ENCODE measurements at regions not wholly inside any gene's neighbourhood (a gene's known extent, or its start where the extent isn't known, plus 50 kb on each side); places are given as distances from the start of the nearest gene placed in this dataset.
"Not testable (repeated sequence)": the region's sequence is repeated elsewhere in the genome, so short reads cannot be mapped to it uniquely, and the experiment has no call there.

DNA sequence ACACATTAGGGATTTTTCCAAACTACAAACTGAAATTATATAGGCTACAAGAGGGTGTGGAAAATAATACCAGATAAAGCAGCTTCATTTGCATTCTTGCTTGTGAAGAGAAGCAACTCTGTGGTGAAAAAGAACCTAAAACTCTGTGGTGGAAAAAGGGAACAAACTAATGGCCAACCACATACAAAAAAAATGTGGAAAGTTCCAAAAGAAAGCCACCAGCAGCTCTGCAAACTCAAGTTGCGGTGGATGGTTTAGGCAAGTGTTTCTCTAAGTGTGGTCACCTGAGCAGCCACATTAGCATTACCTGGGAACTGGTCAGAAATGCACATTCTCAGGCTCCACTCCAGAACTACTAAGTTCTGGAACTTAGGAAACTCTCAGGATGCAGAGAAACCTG lies 586.4 kb downstream of the ACTL7B start:
- CTCF ChIA-PET, result no interaction called here
- no peaks in the 10 kb centered on the region for H3K27me3 Mint-ChIP-seq

DNA sequence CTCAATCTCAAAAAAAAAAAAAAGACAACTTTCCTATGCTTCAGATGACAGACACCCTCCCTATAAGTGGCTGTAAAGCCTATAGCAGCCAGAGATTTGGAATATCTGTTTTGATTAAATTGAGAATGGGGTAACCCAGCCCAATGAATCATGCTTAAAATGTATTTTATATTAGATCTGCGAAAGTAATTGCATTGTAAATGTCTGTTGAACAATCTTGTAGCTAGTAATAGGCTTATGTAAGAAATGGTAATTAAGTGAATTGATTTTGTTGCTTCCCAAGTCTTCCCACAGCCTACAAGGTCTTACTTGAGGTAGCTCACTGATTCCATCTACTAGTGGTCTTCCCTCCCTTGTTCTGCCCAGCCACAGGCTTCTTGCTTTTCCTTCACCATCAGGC lies 590.7 kb downstream of the ACTL7B start:
- Mint-ChIP-seq H3K4me1 (no peaks in the 10 kb centered on the region), H3K27me3 (no peaks in the 10 kb centered on the region), H3K4me3 (no peak overlapping the region), H3K9me3 (ENCODE audit: low read depth) (no peaks in the 10 kb centered on the region), H3K36me3 (no peaks in the 10 kb centered on the region), H3K27ac (no peak overlapping the region)
- no peak for DNase-seq
- ATAC-seq, result no peak
- CTCF ChIA-PET, result no interaction called here

More for the DNA sequence above, 586.4 kb downstream of the ACTL7B start:
- Mint-ChIP-seq H3K4me3 (no peak overlapping the region), H3K9me3 (ENCODE audit: low read depth) (peaks cover under 1% of the 10 kb centered on the region), H3K27ac (no peak overlapping the region), H3K4me1 (no peaks in the 10 kb centered on the region), H3K36me3 (no peaks in the 10 kb centered on the region)
- ATAC-seq (no peak), DNase-seq (no peak)

DNA sequence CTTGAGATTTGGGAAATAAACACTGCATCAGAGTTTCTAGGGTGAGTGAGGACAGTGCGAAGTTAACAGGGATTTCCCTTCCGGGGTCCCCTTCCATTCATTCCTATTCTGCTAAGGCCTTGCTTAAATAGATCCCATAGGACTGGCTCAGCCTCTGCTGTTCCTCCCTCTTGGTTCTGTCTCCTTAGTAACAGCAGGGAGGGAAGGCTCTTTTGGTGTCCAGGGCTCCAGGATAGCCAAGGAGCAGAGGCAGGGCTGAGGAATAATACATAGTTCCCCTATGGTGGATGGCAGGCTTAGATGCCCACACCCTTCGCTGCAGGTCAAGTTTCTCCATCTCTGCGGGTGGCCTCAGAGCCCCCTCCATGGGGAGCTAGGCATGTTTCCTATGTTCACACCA lies 591.7 kb downstream of the ACTL7B start:
- Mint-ChIP-seq H3K27ac (no peak overlapping the region), H3K36me3 (no peaks in the 10 kb centered on the region), H3K9me3 (ENCODE audit: low read depth) (no peaks in the 10 kb centered on the region), H3K27me3 (no peaks in the 10 kb centered on the region), H3K4me3 (no peak overlapping the region), H3K4me1 (no peaks in the 10 kb centered on the region)
- no peak for DNase-seq
- no peak for ATAC-seq
- CTCF ChIA-PET, result no interaction called here

DNA sequence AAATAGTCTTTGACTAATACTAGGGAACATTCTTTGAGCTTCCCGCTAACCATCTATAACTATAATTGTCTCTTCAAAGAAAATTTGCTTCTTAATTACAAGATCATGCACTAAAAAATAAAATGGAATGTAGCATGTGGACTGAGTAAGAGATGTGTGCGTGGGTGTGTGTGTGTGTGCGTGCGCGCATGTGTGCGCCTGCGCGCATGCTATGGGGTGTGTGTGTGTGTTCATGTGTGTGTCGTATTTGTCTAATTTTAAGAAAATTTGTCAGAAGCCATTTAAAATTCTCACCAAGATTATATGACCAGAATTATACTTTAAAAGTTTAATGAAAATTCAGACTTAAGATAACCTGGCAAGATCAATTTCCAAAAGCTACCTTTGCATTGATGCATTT lies 593.0 kb downstream of the ACTL7B start:
- Mint-ChIP-seq H3K4me1 (no peaks in the 10 kb centered on the region), H3K9me3 (ENCODE audit: low read depth) (no peaks in the 10 kb centered on the region), H3K27ac (no peak overlapping the region), H3K4me3 (no peak overlapping the region), H3K36me3 (no peaks in the 10 kb centered on the region), H3K27me3 (no peaks in the 10 kb centered on the region)
- no peak for DNase-seq
- CTCF ChIA-PET, result no interaction called here
- no peak for ATAC-seq

DNA sequence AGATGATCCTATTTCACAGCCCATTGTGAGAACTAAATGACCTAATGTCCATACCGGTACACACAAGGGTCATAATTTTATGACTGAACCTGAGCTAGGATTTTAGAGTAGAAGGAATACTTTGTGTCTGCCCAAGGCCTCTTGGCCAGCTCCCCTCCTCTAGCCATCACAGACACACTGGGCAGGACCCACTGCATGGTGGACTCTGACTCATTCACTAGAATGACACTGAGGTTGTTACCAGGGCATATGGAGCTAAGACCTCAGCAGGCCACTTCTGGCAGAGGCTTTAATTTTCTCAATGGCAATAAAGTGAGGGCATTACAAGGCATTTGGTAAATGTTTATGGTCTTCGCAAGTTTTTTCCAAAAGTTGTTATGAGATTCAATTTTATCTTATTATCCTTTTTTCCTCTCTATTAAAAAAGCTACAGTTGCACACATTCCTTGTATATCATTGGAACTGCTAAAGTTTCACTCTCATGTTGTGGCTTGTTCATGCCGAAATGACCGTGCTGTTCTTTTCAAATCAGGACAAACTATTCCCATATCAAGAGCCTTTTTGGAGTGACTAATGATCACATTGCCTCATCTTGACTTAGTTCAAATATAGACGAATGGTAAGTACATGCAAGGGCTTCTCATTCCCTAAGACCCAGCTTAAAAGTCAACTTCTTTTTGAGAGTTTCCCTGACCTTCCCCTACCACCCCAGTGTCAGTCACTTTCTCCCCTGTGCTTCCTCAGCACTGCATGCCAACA lies 595.7 kb downstream of the ACTL7B start:
- no peak overlapping the region for H3K27ac Mint-ChIP-seq
- no peak for ATAC-seq
- no peak overlapping the region for H3K4me3 Mint-ChIP-seq
- no peaks in the 10 kb centered on the region for H3K9me3 Mint-ChIP-seq (ENCODE audit: low read depth)
- no peaks in the 10 kb centered on the region for H3K27me3 Mint-ChIP-seq
- H3K4me1 Mint-ChIP-seq, result no peaks in the 10 kb centered on the region
- DNase-seq, result no peak
- CTCF ChIA-PET, result no interaction called here
- H3K36me3 Mint-ChIP-seq, result no peaks in the 10 kb centered on the region

DNA sequence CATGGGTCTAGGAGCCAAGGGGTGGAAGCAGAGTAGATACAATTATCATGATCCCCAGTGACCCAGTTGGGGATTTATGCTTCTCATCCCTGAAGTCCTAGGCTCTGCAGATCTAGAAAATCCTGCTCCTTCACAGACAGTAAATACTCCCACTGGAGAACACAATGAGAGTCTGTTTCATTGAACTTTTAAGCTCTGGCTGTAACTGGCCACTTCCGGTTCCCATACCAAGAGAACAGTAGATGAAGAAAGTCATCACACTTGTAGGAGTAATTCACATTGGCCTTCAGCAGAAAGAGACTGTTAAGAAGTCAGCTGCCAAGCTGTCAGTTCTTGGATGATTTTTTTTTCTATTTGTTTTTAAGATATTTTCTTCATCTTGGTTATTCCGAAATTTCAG lies 597.1 kb downstream of the ACTL7B start:
- CTCF ChIA-PET, result no interaction called here
- no peak for ATAC-seq
- Mint-ChIP-seq H3K27ac (no peak overlapping the region), H3K27me3 (no peaks in the 10 kb centered on the region), H3K9me3 (ENCODE audit: low read depth) (no peaks in the 10 kb centered on the region), H3K4me3 (no peak overlapping the region), H3K4me1 (no peaks in the 10 kb centered on the region), H3K36me3 (no peaks in the 10 kb centered on the region)
- no peak for DNase-seq

DNA sequence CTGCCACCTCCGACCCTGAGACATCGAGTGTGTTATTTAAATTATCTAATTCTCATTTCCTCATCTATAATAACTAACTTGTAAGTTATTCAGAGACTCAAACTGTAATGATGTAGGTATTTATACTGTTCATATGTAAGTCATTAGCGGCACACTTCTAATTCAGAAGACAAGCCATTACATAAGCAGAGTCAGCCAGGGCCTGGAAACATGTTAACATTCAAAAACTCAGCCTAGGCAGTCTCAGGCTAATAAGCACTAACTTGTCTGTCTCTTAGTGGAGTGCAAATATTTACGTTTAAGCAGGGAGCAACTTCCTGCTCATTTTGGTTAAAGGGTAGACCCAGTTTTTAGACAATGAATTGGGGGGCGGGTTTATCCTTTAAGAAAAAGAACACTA lies 598.4 kb downstream of the ACTL7B start:
- CTCF ChIA-PET, result no interaction called here
- no peak for DNase-seq
- H3K9me3 Mint-ChIP-seq (ENCODE audit: low read depth), result no peaks in the 10 kb centered on the region
- H3K4me1 Mint-ChIP-seq, result no peaks in the 10 kb centered on the region
- no peaks in the 10 kb centered on the region for H3K27me3 Mint-ChIP-seq
- H3K4me3 Mint-ChIP-seq, result no peak overlapping the region
- no peak for ATAC-seq
- no peak overlapping the region for H3K27ac Mint-ChIP-seq
- no peaks in the 10 kb centered on the region for H3K36me3 Mint-ChIP-seq

DNA sequence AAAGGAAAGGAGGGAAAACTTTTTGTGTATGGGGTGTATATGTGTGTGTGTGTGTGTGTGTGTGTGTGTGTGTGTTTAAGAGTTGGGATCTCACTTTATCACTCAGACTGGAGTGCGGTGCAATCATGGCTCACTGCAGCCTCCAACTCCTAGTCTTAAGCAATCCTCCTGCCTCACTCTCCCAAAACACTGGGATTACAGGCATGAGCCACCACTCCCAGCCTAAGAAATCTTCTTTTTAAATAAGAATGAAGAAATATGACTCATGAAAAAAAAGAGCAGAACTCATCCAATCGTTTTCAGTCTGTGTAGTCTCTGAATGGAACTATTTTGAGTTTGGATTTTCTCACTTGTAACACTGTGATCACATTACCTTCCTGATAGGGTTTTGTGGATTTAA lies 601.5 kb downstream of the ACTL7B start:
- ATAC-seq (no peak), DNase-seq (no peak)
- H3K27ac Mint-ChIP-seq, result no peak overlapping the region
- CTCF ChIA-PET, result no interaction called here
- H3K27me3 Mint-ChIP-seq, result no peaks in the 10 kb centered on the region
- no peaks in the 10 kb centered on the region for H3K4me1 Mint-ChIP-seq
- no peaks in the 10 kb centered on the region for H3K9me3 Mint-ChIP-seq (ENCODE audit: low read depth)
- no peak overlapping the region for H3K4me3 Mint-ChIP-seq
- no peaks in the 10 kb centered on the region for H3K36me3 Mint-ChIP-seq

DNA sequence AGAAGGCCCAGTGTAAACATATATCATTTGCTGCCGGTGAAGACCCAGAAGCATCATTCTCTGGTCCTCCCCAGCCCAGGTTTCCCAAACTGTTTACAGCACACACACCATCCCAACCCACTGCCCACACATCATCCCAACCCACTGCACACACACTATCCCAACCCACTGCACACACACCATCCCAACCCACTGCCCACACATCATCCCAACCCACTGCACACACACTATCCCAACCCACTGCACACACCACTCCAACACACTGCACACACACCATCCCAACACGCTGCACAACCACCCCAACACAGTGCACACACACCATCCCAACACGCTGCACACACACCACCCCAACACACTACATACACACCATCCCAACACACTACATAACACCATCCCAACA lies 608.4 kb downstream of the ACTL7B start:
- ATAC-seq; H3K27me3 Mint-ChIP-seq; DNase-seq; H3K4me3 Mint-ChIP-seq; H3K27ac Mint-ChIP-seq; H3K9me3 Mint-ChIP-seq (ENCODE audit: low read depth); H3K4me1 Mint-ChIP-seq; CTCF ChIA-PET; H3K36me3 Mint-ChIP-seq: not testable (repeated sequence)

DNA sequence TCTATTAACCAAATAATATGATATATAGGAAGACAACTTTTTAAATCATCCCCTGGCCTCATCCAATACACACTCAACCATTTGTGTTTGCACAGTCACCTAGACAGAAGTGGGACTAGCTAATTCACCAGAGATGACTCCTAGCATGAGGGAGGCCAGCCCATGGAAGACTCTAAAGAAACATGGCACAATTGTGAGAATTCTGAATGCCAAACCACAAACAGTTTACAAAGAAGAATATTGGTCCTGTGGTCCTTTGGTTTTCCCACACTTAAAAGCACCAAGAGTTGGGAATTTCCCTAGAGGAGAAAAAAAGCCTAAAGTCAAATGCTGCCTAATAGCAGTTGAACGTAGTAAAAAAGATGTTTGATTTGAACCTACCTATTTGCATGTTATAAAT lies 609.9 kb downstream of the ACTL7B start:
- H3K9me3 Mint-ChIP-seq (ENCODE audit: low read depth), result no peaks in the 10 kb centered on the region
- no peak overlapping the region for H3K27ac Mint-ChIP-seq
- DNase-seq (no peak), ATAC-seq (no peak)
- no peaks in the 10 kb centered on the region for H3K4me1 Mint-ChIP-seq
- CTCF ChIA-PET, result no interaction called here
- no peaks in the 10 kb centered on the region for H3K27me3 Mint-ChIP-seq
- no peaks in the 10 kb centered on the region for H3K36me3 Mint-ChIP-seq
- H3K4me3 Mint-ChIP-seq, result no peak overlapping the region

DNA sequence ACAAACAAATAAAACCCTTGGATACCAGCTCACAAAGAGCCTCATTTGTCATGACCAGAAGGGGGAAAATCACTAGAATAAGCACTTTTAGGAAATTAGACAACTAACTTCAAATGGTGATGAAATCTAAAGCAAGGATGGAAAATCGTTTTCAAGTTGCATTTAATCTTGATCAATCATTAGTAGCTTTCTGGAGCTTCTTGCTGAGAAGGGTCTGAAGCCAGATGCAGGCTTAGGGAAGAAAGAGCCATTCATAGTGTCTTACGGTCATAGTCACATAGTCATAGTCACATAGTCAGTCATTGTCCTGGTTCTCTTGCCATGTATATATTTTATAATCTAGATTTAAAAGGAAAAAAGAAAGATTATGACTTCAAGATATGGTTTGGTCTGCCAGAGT lies 610.5 kb downstream of the ACTL7B start:
- no peak overlapping the region for H3K4me3 Mint-ChIP-seq
- H3K27ac Mint-ChIP-seq, result no peak overlapping the region
- no peaks in the 10 kb centered on the region for H3K36me3 Mint-ChIP-seq
- no peaks in the 10 kb centered on the region for H3K4me1 Mint-ChIP-seq
- ATAC-seq (no peak), DNase-seq (no peak)
- CTCF ChIA-PET, result no interaction called here
- no peaks in the 10 kb centered on the region for H3K27me3 Mint-ChIP-seq
- H3K9me3 Mint-ChIP-seq (ENCODE audit: low read depth), result no peaks in the 10 kb centered on the region

DNA sequence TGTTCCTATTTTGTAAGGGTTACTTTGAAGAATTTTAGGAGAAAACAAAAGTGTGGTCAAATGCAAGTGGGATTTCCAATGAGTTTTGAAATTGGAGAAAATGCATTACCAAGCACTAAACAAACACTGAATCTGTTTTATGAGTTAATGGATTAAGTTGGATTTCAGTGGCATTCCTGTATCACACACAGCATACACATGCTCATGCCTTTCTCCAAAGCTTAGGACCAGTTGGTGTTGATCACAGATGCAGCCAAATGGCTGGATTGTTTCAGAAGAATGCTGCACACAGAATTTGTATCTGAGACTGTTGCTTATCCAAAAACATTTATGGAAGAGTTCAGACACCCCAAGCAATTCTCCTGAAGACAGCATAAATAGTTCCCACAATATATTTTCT lies 611.1 kb downstream of the ACTL7B start:
- DNase-seq, result no peak
- no peaks in the 10 kb centered on the region for H3K27me3 Mint-ChIP-seq
- H3K36me3 Mint-ChIP-seq, result no peaks in the 10 kb centered on the region
- H3K4me1 Mint-ChIP-seq, result no peaks in the 10 kb centered on the region
- CTCF ChIA-PET, result no interaction called here
- no peaks in the 10 kb centered on the region for H3K9me3 Mint-ChIP-seq (ENCODE audit: low read depth)
- H3K27ac Mint-ChIP-seq, result no peak overlapping the region
- no peak overlapping the region for H3K4me3 Mint-ChIP-seq
- ATAC-seq, result no peak

DNA sequence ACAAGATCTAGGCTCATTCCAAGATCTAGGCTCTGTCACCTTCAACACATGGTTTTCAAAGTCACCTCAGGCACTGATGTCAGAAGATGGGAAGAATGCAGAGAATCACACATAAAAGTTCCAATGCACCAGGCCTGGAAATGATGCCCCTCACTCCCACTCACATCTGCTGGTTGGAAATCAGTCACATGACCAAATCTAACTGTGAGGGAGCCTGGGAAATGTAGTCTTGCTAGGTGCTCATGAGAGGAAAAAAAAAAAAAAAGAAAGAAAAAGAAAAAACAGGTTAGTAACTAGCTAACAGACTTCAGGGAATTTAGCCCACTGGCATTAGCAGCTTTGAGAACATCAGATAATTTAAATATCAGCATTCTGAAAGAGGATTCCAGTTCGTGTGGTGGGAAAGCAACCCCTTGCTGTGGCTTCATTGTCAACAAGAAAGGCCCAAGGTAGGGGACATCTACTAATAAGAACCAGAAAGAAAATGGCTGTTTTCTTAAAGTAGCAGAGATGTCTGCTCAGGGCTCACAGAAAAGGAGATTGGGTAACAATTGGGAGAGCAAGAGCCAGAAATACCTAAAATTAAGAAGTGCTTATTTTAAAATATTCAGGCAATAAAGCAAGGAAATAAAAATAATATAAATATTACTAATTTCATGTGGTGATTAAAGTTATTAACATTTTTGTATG lies 614.3 kb downstream of the ACTL7B start:
- H3K4me3 Mint-ChIP-seq, result no peak overlapping the region
- CTCF ChIA-PET, result no interaction called here
- no peak for ATAC-seq
- no peaks in the 10 kb centered on the region for H3K27me3 Mint-ChIP-seq
- peaks cover 2% of the 10 kb centered on the region for H3K9me3 Mint-ChIP-seq (ENCODE audit: low read depth)
- H3K27ac Mint-ChIP-seq, result no peak overlapping the region
- H3K36me3 Mint-ChIP-seq, result no peaks in the 10 kb centered on the region
- no peak for DNase-seq
- H3K4me1 Mint-ChIP-seq, result no peaks in the 10 kb centered on the region

DNA sequence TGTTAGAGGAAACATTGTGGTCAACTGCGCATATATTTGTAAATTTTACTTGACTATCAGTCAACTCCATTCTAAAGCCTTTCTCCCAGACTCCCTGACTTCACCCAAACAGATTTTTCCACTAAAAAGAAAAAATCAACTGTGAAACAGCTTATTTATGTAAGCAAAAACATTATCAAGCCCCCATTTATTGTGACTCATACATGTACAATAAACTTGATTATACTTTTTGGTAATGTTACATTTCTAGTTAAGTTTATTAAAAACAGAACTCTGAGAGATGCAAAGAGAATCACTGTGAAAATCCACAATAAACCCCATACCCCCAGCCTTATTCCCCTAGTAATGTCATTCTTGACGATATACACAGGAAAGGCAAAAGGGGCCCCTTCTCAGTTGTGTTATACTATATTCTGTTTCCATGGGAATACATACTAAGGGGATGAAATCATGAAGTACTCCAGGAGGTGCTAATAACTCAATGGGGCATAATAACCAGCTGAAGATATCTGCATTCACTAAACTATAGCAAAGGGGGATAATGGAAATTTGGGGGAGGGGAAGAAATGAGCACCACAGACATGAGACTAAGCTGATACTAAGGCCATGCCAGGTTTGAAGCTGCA lies 616.0 kb downstream of the ACTL7B start:
- H3K4me3 Mint-ChIP-seq, result no peak overlapping the region
- no peak overlapping the region for H3K27ac Mint-ChIP-seq
- no peaks in the 10 kb centered on the region for H3K27me3 Mint-ChIP-seq
- H3K4me1 Mint-ChIP-seq, result no peaks in the 10 kb centered on the region
- DNase-seq (no peak), ATAC-seq (no peak)
- no peaks in the 10 kb centered on the region for H3K36me3 Mint-ChIP-seq
- peaks cover 2% of the 10 kb centered on the region for H3K9me3 Mint-ChIP-seq (ENCODE audit: low read depth)
- CTCF ChIA-PET, result no interaction called here
